ENCODE measurements at regions not wholly inside any gene's neighbourhood (a gene's known extent, or its start where the extent isn't known, plus 50 kb on each side); places are given as distances from the start of the nearest gene placed in this dataset.

DNA sequence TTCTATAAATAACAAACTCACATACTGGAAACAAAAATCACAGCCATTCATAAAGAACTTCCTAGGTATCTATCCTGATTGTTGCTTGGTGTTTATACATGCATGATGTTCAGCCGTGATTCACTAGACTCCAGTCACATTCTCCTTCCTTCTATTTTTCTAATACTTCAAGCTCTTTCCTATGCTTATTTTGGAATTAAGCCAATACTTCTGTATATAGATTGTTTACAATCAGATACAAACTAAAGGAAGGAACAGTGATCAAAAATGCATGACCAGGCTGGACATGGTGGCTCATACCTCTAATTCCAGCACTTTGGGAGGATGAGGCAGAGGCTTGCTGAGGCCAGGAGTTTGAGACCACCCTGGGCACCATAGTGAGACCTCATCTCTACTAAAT lies 377.5 kb upstream of the IRAK1BP1 start:
- TF ChIP-seq, protein P1, sequence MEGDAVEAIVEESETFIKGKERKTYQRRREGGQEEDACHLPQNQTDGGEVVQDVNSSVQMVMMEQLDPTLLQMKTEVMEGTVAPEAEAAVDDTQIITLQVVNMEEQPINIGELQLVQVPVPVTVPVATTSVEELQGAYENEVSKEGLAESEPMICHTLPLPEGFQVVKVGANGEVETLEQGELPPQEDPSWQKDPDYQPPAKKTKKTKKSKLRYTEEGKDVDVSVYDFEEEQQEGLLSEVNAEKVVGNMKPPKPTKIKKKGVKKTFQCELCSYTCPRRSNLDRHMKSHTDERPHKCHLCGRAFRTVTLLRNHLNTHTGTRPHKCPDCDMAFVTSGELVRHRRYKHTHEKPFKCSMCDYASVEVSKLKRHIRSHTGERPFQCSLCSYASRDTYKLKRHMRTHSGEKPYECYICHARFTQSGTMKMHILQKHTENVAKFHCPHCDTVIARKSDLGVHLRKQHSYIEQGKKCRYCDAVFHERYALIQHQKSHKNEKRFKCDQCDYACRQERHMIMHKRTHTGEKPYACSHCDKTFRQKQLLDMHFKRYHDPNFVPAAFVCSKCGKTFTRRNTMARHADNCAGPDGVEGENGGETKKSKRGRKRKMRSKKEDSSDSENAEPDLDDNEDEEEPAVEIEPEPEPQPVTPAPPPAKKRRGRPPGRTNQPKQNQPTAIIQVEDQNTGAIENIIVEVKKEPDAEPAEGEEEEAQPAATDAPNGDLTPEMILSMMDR (IDR thresholded peaks at IDR 0.05), result no peak
- TF ChIP-seq POLR2A (IDR thresholded peaks at IDR 0.05), result no peak
